IPS-NIHi7 (cell line): ENCODE measurements at regions not wholly inside any gene's neighbourhood (a gene's known extent, or its start where the extent isn't known, plus 50 kb on each side); places are given as distances from the start of the nearest gene placed in this dataset.

ENCODE experiments used
- DNase-seq: peaks from one replicate; pipeline ENCODE4 v3.0.0; 2012; ENCODE audit warnings: mixed read lengths; ENCODE audit errors: extremely low spot score

DNA sequence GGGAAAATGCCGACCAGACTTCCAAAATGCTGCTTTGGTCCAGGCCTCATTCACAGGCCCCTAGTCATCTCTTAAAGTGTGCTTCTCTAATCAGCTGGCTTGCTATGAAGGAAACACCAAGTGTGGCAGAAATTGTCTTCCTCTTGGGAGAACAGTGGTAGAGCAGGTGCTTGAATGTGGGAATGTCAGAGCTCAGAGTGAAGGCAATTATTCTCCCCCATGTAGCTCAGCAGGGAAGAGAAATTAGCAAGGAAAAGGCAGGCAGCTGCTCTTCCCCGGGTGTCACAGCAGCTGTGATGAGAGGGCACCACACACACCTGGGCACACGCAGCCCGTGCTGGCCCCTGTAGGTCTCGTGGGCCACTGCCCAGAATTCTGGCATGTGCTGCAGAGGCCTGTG is 358.5 kb downstream of the WDR72 start:
- no peak for DNase-seq

DNA sequence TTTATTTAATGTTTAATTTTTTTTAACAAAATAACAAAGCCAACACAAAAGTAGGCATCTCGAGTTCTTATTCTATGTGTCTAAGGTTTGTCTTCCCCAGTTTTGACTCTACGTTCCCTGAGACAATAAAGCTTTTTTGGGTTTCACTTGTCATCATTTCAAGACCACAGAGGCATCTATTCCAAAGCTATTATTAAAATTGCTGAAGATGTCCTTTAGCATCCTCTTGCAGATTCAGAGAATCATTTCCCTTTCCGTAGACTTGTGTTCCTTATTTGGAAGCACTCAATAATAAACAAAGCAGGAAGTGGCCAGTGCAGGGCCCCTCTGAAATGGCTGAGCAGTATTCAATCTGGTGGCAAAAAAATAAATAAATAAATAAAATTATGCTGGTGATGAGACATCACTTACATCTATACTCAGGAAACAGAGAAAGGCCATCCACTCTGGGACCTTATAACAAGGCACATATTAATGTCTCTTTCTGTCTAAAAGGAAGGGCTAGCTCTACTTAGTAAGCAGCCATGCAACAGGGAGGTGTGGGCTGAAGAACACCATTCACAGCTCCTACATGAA is 362.3 kb downstream of the WDR72 start:
- no peak for DNase-seq

DNA sequence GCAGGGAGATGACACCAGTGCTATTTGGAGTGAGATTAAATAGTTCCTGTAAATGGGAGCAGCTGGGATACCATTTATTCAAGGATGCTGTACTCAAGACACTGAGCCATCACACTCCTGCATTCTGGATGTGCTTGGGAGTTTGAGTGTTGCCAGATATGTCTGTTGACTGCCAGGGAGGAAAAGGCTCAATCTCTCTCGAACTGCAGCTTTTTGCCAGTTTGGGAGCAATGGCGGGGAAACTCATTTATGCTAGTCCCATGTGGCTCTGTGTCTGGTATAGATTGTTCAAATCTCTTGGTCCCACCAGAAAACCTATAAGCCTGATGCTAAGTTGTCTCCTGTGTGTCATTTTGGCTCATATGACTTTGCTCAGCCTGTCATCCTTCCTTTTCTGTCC is 363.6 kb downstream of the WDR72 start:
- no peak for DNase-seq

DNA sequence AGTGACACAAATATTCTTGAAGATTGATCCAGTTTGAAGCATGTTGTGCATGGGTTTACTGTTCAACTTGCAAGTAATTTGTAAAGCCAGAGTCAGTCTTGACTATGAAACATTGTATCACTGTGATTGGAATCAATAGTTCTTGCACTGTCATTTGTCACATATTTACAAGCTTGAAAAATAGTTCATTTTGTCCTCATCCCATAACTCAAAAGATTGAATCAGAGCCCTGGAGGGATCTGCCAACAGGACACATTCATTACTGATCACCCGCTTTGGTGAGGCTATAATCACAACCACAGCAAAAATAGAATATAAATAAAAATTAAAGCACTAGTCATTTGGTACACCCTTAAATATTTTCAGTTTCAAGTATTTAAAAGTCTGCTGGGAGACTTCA is 368.9 kb downstream of the WDR72 start:
- DNase-seq, result no peak

DNA sequence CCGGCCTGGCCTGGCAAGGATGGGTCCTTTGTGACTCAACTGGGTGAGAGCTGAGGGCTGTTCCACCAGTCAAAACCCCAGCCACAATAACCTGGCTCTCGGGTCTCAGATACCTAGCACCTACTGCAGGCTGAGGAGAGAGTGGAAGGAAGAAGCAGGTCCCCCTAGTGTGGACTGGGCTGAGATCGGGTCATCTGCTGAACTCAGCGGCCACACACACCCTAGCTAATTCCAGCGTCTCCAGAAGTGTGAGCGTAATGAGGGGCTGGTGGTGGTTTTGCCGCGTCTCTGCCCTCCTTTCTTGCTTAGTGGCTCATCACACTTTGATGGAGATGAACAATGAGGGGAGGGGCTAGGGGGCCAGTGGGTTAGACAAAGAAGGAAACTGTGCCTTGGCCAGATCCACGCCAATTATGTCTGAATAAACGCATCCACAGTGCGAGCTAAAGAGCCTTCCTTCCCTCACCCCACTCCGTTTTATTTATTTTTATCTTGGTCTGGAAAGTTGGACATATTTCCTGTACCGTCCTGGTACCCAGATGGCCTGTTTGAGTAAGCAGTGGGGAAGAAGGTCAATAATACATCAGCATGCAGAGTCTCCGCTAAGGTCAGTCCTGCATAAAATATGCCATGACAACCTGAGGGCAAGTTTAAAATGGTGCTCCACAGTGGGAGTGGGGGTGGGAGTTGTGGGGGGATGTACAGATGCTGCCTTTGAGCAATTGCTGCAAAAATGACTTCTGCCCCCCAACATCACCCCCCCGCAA is 370.0 kb downstream of the WDR72 start:
- no peak for DNase-seq

DNA sequence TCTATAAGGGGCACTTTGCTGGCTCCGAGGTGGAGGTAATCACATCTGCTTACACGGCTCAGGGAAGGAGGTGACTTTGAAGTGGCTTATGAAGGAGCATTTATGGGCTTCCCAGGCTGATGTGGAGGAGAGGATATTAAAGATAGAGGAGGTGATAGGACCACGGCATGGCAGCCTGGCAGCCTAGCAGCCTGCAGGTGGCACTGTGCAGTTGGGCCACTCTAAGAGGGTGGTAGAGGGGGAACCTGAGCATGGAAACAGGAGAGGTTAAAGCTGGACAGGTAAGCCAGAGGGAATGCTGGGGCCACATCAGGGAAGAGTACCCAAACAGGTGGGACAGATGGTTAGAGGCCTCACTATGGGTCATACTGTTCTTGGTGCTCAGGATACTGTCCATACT is 375.0 kb downstream of the WDR72 start:
- DNase-seq, result peak; percentile 58

DNA sequence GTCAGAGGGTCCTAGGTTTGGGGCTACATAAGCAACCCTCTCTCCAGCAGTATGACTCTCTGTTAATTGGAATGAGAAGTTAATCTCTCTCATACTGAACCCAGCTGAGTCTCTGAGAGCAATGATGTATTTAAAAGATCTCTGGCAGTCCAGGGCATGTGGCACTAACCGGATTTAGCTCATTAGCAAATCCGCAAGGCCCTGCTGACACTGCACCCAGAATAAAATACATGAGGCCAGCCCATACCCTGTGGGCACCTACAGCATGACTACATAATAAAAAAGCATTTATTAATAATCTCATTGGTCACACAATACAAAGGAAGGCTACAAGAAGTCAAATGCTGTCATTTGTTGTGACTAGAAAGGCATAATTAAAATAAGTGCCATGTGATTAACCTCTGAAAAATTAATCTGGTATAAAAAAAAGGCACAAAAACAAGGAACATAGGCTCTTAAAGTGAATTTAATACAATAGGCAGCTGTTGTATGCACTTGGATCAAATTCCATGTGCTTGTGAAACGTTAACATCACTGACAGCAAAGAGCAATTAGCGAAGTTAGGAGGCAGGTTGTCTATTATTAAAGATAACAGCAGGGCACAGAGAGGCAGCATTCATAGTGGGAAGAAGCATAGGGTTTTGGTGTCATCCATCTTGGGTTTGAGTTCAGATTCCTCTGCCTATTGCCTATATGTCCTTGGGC is 381.2 kb downstream of the WDR72 start:
- no peak for DNase-seq

DNA sequence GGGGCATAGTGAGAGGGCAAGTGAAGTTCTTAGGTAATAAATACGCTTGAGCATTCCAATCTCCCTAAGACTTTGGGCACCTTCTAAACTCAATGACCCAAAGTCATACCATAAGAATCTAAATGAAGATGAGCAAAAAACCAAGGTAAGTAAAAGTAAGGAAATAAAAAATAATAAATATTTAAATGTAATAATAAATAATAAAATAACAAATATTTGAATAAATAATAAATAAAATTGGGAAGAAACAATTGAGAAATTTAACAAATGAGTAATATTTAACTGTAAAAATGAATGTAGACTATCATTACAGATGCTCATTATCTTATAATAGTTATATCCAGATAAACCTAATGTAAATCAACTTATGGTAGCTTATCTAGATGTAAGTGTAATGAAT is 391.7 kb downstream of the WDR72 start:
- DNase-seq, result no peak

DNA sequence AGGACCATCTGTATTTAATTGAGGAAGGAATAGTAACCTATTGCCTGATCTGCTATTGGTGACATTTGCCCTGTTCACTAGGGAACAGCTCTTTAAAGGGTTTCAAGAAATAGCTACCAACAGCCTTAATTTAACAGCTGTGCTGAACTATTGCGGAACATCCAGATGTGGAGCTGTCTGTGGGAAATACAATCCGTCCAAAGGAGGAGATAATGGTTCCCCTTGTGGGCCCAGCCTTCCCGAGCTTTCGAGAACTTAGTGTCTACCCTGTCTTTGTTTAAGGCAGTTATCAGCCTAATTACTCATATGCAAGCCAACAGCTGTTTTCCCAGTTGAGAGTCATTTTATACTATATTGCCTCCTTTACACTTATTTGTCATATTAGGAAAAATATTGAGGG is 398.6 kb downstream of the WDR72 start:
- DNase-seq, result no peak

DNA sequence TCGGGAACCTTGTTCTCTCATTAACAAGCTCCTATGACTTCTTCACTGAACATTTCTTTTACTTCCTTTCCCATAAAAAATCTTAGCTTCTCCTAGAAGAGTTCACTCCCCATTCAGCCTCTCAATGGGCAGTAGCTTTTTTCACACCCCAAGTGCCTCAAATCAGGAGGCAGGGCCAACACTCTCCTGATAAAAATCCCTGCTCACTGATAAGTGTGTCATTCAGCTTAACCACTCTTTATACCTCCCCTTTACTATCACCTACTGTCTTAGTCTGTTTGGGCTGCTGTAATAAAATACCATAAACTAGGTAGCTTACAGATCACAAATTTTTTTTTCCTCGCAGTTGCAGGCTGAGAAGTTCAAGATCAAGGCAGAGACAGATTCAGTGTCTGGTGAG is 400.4 kb downstream of the WDR72 start:
- DNase-seq, result no peak

DNA sequence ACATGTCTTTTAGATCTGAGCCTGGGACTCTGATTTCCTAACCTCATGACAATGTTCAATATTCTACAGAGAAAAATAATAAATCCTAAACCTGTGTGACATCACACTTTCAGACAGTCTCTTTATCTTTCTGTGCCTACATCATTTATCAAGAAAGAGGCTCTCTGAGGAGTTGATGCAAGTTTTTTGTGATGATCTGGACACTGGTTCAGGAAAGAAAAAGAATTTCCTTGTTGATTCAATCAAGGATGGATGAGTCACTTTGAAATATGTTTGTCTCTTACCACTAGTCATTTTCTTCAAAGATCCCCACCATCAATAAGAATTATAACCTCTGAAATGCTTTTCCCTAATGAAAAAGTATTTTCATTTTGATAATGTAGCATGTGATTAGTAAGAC is 404.6 kb downstream of the WDR72 start:
- DNase-seq, result no peak

DNA sequence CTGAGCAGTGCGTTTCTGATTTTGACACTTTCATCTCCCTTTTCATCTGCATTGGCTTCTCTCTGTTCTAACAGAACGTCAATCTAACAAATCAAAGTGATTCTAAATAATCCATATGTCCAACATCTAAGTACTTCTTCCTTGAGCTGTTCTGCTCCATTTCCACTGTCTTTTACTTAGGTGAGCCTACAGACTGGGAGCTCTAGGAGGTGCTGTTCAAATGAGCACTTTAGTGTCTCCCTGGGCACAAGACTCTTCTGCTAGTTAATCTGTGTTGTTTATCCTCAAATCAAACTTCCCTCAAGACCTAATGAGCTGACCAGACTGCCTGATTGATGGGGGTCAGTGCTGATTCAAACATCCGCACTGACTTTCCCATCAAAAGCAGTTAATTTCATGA is 408.1 kb downstream of the WDR72 start:
- peak; percentile 26 for DNase-seq

DNA sequence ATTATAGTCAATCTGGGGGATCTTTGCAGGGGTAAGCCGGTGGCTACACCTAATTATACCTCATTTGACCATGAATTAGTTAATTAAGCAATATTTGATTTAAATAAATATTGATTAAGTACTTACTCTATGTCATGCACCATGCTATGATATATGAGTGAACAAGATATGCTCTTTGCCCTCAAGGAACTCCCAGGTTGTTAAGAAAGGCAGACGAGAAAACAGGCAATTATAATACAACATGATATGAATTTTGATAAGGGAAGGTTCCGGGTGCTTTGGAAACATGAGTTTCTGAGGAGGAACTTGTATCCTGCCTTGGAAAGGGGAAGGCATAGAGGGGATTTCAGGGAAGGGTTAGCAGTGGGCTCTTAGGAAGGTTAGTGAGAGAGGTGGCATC is 412.9 kb downstream of the WDR72 start:
- no peak for DNase-seq

DNA sequence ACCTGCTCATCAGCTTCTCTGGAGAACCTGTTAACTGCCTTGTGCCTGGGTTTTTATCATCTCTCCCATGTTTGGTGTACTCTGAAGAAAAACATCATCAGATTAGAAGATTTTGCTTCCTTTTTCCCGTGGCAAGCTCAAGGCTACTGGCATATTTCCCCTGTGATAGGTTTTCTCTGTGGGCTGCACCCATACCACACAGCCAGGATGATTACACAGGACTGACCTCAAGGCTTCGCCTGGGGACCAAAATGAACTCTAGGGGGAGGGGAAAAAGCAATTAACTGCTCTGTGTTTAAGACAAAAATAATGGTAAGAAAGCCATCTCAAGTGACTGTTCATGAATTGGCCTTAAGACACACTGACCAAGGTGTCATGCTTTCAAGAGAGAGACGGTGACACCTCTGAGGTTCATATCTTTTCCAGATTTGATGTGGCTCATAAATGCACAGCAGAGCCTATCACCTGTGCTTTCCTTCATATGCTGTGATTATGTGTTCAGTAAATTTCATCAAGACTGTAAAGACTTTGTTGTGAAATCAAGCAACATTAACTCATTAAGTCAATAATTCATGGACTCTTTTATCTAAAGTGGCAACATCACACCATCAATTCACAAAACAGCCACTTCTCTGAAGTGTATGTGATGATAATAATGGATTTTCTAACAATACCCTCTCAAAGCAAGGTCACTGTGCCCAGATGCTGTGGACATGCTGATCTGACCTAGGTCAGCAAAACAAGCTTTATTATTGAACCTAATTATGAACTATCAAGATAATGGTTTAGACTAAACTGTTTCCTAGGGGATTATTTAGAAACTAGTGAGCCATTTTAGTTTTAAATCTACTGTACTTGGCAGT is 427.9 kb downstream of the WDR72 start:
- no peak for DNase-seq

DNA sequence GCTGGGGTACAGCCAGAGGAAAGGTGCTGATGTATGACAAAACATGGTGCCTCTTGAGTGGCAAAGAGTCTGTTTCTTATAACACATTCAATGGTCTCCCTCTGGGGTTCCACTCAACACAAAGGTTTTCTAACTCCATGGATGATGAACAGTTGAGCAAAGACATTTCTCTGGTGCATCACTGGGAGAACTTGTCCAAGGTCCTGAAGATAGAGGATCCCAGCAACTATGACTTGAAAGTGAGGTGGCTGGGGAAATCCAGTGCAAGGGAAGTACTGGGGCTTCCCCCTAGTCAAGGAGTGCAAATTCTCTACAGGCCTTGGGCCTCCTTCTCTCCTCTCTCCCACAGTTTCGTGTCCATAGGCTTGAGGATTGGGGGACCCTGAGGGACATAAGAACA is 431.1 kb downstream of the WDR72 start:
- DNase-seq, result peak; percentile 45

DNA sequence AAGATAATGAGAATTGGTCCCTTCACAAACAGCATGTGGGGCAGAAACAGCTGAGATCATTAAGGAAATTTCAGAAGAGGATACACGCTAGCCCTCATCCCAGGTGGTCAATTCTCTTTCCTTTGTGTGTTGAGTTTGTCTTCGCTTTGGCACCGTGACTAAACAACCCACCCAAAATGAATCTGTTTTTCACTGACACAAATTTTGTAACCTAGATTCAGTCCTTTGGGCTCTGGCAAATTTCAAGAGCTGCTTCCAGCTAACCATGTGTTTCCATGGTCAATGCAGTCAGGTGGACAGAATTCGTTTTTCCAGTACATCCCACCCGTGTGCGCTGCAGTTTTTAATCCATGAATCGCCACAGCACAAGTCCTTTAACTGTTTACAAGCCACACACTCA is 435.4 kb downstream of the WDR72 start:
- no peak for DNase-seq

DNA sequence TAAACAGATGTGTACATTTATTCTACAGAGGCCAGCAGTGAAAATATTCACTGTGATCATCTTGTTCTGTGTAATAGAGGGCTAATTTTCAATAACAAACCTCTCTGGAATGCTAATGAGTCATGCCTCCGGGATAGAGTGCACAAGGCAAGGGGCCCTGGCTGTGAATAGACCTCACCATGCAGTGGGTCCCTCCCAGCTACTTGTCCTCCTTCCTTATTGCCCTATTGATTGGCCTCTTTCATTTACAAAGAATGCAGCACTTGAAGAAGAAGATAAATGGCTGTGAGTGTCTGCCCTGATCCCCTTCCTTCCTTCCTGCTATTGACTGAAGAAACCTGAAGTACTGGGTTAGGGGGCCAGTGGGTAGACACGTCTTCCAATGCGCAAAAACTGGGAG is 436.3 kb downstream of the WDR72 start:
- DNase-seq, result no peak

DNA sequence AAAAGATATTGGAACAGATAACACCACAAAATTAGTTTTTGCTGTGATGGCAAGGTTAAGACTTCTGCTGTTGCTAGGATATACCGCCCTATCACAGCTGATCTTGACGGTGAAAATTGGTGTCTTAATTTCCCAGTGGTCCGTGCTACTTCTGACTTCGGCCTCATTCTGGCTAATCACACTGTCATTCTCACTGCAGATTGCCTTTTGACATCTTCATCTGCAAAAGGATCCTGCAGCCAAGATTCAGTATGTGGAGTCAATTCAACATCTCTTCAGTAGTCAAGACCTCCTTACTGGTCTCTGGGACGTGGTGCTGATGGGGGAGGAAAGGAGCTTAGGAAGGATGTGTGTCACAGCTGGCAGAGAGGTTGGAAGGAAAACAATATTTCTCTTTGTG is 438.6 kb downstream of the WDR72 start:
- no peak for DNase-seq

DNA sequence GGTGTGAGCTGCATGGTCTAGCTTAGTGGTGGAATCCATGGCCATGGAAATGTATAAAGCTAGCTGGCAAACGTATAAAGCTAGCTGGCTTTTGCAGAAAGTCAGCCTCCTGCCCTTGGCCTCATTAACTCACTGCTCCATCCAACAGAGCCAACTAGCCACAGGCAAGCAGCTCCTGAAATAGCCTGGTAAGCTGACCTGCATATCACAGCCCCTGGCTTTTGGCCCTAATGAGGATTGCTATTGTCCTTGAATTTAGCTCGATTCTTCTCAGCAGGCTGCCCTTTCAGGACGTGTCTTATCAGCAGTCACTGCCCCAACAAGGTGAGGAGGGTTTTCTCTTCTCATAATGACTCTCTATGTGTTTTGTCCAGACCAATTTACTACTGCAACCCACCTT is 446.8 kb downstream of the WDR72 start:
- DNase-seq, result peak; percentile 41

DNA sequence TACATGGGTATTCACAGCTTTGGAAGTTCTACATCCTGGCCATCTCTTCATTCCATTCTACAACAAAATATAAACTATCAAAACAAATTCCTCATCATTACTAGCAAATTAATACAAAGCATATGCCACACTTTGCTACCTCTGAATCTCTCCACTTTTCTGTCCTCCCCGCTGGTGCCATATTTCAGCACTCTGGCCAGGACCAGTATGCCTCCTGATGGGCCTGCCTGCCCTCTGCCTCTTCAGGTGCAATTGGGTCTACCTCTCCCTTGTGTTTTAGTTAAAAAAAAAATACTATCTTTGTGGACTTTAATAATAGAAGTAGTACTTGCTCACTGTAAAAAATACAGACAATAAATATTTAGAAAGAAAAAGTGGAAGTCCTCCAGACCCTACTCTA is 448.8 kb downstream of the WDR72 start:
- DNase-seq, result no peak

DNA sequence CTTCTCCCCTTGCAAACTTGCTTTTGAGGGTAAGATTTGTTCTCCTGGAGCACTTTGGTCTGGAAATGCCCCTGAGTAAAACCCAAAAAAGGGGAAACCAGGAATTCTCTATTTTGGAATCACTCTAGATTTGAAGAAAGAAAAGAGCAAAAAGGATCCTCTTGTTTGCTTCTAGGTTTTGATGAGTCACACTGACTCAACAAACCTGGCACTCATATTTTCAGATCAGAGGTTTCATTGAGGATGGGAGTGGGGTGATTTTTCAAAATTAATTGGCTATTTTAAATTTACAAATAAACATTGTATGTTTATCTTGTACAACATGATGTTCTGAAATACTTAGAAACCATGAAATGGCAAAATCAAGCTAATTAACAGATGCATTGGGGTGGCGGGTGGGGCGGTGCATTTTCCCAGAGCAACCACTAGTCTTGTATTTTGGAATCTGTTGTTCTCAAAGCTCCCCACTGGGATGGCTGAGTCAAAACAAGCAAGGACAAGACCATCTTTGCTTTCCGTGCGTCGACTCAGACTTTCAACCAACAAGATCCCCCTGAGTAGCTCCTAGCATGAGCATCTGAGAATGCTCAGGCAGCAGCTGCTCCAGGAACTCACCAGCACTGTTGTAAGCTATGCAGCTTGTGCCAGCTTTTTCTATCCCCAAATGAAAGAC is 451.4 kb downstream of the WDR72 start:
- DNase-seq, result peak; percentile 44

DNA sequence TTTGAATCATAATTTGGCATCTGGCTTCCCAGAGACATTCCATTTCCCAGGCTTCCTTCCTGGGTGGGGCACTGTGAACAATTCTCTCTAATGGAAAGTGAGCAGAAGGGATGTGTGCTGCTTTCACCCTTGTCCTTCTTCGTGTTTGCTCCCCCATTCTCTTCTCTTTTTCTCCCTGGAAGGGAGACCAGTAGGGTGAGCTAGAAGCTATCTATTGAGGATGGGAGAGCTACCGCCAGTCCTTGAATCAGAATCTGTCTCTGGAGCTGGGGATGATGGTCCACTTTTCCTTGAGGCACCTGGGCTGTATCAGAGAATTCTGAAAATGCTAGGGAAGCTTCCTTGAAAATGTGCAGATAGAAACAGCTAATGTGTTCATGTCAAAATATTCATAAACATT is 453.9 kb downstream of the WDR72 start:
- DNase-seq, result no peak
